ENCODE measurements at regions not wholly inside any gene's neighbourhood (a gene's known extent, or its start where the extent isn't known, plus 50 kb on each side); places are given as distances from the start of the nearest gene placed in this dataset.
"Not testable (repeated sequence)": the region's sequence is repeated elsewhere in the genome, so short reads cannot be mapped to it uniquely, and the experiment has no call there.

DNA sequence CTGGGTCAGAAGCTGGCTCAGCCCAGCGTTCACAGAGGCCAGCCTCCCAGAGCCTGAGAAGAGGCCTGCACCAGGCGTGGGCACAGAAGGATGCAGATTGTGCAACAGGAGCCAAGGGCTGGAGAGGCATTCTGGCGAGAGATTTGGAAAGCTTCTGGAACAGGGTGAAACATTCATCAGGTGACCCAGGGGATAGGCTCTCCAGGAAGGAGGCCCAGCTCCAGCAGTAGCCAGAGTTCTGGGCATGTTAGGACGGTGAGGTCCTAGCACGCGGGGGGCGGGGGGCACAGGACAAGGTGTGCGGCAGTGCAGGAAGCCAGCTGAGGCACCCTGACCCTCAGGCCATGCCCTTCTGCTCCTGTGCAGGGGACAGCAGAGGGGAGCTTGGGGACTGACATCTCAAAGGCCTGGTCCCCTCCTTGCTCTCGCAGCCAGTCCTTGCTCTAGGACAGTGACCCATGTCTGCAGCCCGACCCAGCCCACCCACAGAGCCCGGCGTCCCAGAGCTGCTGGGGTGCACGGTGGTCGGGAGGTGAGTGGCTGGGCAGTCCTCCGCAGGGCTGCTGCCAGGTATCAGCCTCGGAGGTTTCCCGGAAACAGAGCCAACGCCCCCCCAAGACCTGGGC is 111.7 kb upstream of the KLF13 start:
- H3K4me3 Mint-ChIP-seq, result peak overlapping the region; percentile 73
- ATAC-seq (replicated peaks; ENCODE audit: extremely low read depth, poor library complexity, severe bottlenecking) (no peak), DNase-seq (ENCODE audit: low spot score in 2 of 2) (no peak)
- H3K9me3 Mint-ChIP-seq, result no peaks in the 10 kb centered on the region
- peak overlapping the region; percentile 83 for H3K27ac Mint-ChIP-seq (ENCODE audit: low read depth)
- H3K4me1 Mint-ChIP-seq, result peaks cover 24% of the 10 kb centered on the region
- H3K27me3 Mint-ChIP-seq, result no peaks in the 10 kb centered on the region
- H3K36me3 Mint-ChIP-seq (ENCODE audit: insufficient read depth), result peaks cover 6% of the 10 kb centered on the region

DNA sequence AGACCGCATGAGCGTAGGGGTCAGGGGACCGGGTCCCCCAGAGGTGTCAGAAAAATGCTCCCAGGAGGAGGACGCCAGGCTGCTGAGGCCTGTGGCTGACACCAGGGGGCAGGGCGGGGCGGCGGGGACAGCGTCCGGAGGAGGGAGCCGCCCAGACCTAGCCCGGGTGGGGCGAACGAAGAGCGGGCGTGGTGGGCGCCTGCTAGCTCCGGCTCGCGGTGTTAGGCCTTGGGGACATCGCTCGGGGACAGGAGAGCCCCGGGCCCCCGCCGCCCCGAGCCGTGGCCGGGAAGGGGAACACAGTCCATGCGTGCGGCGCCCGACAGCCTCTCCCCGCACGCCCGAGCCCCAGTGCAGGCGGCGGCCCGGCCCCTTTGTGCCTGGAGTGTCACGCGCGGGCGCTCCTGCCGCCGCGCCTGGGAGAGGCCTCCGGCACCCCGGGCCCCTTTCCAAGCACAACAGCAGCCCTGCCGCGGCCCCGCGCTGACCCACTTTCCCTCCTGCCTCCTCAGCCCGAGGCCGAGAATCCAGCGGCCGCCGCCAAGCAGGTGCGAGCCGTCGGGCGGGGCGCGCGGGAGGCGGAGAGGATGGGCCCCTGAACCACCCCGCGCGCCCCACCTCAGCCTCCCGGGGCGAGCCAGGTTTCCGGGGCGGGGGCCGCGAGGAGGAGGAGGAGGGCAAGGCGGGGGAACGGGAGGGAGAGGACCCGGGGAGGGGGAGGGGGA is 111.0 kb upstream of the KLF13 start:
- Mint-ChIP-seq H3K4me1 (peaks cover 28% of the 10 kb centered on the region), H3K27ac (ENCODE audit: low read depth) (peak overlapping the region; percentile 92), H3K36me3 (ENCODE audit: insufficient read depth) (peaks cover 6% of the 10 kb centered on the region), H3K4me3 (peak overlapping the region; percentile 73), H3K27me3 (no peaks in the 10 kb centered on the region), H3K9me3 (no peaks in the 10 kb centered on the region)
- peak; percentile 74 for ATAC-seq (replicated peaks; ENCODE audit: extremely low read depth, poor library complexity, severe bottlenecking)
- DNase-seq (ENCODE audit: low spot score in 2 of 2), result peak; percentile 54 to 57

DNA sequence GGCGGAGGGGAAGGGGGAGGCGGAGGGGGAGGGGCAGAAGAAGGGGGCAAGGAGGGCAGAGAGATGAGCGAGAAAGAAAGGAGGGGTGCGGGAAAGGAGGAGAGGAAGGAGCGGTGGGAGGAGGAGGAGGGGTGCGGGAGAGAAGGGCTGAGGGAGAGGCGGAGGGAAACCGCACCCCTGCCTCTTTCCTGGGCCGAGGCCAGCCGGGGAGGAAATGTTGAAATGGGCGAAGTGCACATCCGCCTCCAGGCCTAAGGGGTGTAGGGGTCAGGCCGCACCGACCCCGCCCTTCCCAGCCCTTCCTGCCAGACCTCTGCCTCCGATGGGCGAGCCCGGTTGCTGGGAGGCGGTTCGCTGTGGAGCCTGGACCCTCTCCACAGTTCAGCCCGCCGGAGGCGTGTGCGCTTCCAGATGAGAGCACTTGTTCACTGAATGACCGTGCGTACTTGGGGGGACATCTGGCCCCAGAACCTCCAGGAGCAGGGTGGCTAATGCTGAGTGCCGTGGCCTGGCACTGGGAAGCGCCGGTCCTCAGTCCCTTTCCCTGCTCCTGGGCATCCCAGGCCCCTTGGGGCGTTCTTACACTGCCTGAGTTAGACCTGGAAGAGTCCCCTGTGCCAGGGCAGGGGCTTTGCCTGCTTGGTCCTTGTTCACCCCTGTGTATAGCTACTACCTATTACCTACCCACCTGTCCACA is 110.3 kb upstream of the KLF13 start:
- DNase-seq (ENCODE audit: low spot score in 2 of 2) (peak in 1 of 2 donors; percentile 28), ATAC-seq (replicated peaks; ENCODE audit: extremely low read depth, poor library complexity, severe bottlenecking) (peak; percentile 59)
- Mint-ChIP-seq H3K36me3 (ENCODE audit: insufficient read depth) (peaks cover 4% of the 10 kb centered on the region), H3K4me3 (peak overlapping the region; percentile 73), H3K9me3 (no peaks in the 10 kb centered on the region), H3K4me1 (peaks cover 30% of the 10 kb centered on the region), H3K27me3 (no peaks in the 10 kb centered on the region), H3K27ac (ENCODE audit: low read depth) (peak overlapping the region; percentile 92)

DNA sequence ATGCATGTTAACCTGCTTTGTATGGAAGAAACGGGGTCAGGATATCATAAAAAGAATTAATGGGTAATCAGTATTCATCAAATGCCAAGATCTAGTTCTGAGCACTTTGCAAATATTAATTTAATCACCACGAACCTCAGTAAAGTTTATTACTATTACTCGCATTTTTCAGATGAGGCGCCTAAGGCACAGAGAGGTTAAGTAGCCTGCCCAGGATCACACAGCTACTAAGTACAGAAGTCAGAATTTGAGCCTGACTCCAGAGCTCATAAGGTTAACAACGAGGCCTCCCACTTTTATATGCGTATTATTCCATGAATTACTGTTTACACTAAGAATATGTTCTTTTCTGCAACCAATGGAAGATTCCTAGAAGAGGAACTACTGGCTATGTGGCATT is 109.6 kb upstream of the KLF13 start:
- Mint-ChIP-seq H3K4me3 (peak overlapping the region; percentile 73), H3K9me3 (no peaks in the 10 kb centered on the region), H3K27ac (ENCODE audit: low read depth) (peak overlapping the region; percentile 92), H3K27me3 (no peaks in the 10 kb centered on the region), H3K36me3 (ENCODE audit: insufficient read depth) (peaks cover 4% of the 10 kb centered on the region), H3K4me1 (peaks cover 30% of the 10 kb centered on the region)
- ATAC-seq (replicated peaks; ENCODE audit: extremely low read depth, poor library complexity, severe bottlenecking), result no peak
- no peak for DNase-seq (ENCODE audit: low spot score in 2 of 2)

DNA sequence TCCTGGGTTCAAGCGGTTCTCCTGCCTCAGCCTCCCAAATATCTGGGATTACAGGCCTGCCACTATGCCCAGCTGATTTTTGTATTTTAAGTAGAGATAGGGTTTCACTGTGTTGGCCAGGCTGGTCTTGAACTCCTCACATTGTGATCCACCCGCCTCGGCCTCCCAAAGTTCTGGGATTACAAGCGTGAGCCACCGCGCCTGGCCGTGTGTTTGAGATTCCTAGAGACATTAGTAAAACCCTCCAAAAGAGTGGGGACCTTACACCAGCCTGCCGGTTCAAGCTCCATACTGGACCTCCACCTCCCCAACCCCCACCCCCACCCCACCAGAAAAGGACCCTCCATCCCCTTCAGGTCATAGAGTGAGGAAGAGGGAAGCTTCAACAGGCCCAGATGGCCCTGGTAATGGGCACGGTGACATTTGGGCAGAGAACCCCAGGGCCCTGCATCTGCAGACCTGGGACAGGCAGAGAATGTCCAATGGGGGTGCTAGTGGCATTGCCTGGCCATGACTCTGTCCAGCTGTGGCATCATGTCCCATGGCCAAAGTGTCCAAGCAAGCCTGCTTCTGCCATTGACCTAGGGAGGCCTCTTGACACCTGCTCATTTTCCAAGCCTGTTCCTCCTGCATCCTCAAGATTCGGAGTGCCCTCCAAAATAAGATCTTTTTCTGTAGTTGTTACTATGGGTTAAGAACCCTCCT is 108.9 kb upstream of the KLF13 start:
- Mint-ChIP-seq H3K9me3 (no peaks in the 10 kb centered on the region), H3K4me3 (no peak overlapping the region), H3K36me3 (ENCODE audit: insufficient read depth) (peaks cover 4% of the 10 kb centered on the region), H3K27me3 (no peaks in the 10 kb centered on the region), H3K4me1 (peaks cover 35% of the 10 kb centered on the region), H3K27ac (ENCODE audit: low read depth) (peak overlapping the region; percentile 92)
- DNase-seq (ENCODE audit: low spot score in 2 of 2), result no peak
- ATAC-seq (replicated peaks; ENCODE audit: extremely low read depth, poor library complexity, severe bottlenecking), result no peak

DNA sequence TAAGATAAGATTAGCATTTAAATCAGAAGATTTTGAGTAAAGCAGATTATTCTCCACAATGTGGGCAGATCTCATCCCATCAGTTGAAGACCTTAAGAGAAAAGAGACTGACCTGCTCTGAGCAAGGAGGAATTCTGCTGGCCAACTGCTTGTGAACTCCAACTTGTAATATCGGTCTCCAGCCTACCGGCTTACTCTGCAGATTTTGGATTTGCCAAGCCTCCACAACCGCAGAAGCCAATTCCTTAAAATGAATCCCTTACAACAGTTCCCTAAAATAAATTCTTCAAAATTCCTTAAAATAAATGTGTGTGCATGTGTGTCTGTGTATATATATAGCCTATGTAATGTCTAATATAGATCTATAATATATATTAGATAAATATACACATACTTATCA is 107.4 kb upstream of the KLF13 start:
- Mint-ChIP-seq H3K4me3 (no peak overlapping the region), H3K9me3 (no peaks in the 10 kb centered on the region), H3K27me3 (no peaks in the 10 kb centered on the region), H3K4me1 (peaks cover 45% of the 10 kb centered on the region), H3K36me3 (ENCODE audit: insufficient read depth) (peaks cover 4% of the 10 kb centered on the region), H3K27ac (ENCODE audit: low read depth) (peak overlapping the region; percentile 52)
- ATAC-seq (replicated peaks; ENCODE audit: extremely low read depth, poor library complexity, severe bottlenecking) (no peak), DNase-seq (ENCODE audit: low spot score in 2 of 2) (no peak)

DNA sequence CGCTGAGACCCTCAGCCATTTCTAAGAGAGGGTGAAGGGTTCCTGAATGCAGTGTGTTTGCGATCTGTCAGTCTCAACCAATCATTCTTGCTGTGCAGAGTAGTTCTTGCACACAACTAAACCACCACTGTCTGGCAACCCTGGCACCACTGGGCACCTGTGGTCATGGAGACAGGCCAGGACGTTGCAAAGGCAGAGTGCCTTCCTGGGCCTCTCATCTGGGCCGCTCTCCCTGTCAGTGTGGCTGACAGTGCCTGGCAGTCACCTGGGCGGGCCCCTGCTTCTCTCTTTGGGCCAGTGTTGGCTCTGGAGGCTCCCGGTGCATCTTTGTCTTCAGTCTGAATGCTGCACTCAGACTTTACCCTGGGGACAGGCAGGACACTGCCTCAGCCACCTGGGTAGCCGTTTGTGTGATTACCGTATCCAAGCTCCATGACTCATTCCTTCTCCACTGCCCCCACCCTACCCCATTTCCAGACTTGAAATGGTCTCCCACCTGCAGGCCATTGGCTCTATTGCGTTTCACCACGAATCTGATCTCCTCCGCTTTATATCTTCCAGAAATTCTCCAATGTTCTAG is 104.6 kb upstream of the KLF13 start:
- Mint-ChIP-seq H3K27me3 (no peaks in the 10 kb centered on the region), H3K4me1 (peaks cover 34% of the 10 kb centered on the region), H3K9me3 (no peaks in the 10 kb centered on the region), H3K27ac (ENCODE audit: low read depth) (peak overlapping the region; percentile 45), H3K4me3 (no peak overlapping the region), H3K36me3 (ENCODE audit: insufficient read depth) (no peaks in the 10 kb centered on the region)
- DNase-seq (ENCODE audit: low spot score in 2 of 2) (no peak), ATAC-seq (replicated peaks; ENCODE audit: extremely low read depth, poor library complexity, severe bottlenecking) (no peak)

DNA sequence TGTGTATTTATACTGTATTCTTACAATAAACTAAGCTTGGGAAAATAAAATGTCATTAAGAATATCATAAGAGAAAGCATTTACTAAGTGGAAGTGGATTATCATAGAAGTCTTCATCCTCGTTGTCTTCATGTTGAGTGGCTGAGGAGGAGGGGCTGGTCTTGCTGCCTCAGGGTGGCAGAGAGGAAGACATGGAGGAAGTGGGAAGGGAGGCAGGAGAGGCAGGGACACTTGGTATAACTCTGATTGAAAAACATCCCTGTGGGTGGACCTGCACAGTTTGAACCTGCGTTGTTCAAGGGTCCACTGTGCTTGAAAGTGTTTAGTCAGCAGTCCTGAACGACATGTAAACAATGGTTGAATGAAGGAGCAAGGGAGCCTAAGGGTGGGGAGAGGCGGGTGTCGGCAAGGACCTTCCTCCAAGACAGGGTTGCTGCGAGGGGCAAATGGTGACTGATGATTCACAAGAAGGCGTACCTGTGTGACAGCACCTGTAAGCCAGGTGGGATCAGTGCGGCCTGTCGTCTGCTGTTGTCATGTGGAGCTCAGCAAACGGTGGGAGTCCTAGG is 103.8 kb upstream of the KLF13 start:
- no peak overlapping the region for H3K4me3 Mint-ChIP-seq
- no peaks in the 10 kb centered on the region for H3K9me3 Mint-ChIP-seq
- H3K27ac Mint-ChIP-seq (ENCODE audit: low read depth), result peak overlapping the region; percentile 45
- H3K36me3 Mint-ChIP-seq (ENCODE audit: insufficient read depth), result no peaks in the 10 kb centered on the region
- peaks cover 33% of the 10 kb centered on the region for H3K4me1 Mint-ChIP-seq
- no peak for ATAC-seq (replicated peaks; ENCODE audit: extremely low read depth, poor library complexity, severe bottlenecking)
- H3K27me3 Mint-ChIP-seq, result no peaks in the 10 kb centered on the region
- no peak for DNase-seq (ENCODE audit: low spot score in 2 of 2)

DNA sequence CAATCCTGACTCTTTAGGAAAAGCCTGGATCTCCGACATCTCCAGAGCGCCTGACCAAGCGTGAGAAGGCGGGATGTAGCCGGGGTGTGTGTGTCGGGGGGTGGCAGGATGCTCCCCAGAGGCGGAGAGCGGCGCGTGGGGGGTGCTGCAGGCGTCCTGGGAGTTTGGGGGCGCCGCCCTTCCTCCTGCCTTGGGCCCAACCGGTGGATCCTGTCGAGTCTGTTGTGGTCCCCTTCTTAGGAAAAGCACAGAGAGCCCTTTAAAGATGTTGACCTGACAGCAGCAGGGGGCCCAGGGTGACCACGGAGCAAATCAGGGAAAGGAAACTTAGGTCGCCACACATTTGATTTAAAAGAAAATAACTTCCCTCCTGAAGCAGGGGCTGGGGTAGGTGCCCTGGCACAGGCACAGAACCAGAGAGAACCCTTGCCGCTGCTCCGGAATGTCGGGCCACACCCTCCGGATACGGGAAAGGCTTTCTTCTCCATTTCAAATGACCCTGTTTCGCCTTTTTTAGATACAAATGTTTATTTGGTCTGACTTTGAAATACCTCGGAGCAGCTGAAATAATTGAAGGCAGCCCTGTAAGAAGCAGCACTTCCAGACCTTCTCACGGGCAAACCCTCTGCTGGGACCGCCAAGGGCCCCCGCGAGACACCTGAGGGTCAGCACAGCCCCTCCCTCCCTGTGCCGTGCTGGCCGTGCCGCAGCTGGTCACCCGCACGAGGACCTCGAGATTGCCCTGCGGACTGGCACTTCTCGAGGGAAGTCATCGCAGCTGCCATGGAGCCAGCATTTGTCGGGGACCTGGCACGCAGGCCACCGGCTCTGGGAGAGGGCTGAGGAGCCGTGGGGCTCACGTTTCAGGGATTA is 102.9 kb upstream of the KLF13 start:
- ATAC-seq (replicated peaks; ENCODE audit: extremely low read depth, poor library complexity, severe bottlenecking) (no peak), DNase-seq (ENCODE audit: low spot score in 2 of 2) (no peak)
- Mint-ChIP-seq H3K27me3 (no peaks in the 10 kb centered on the region), H3K36me3 (ENCODE audit: insufficient read depth) (no peaks in the 10 kb centered on the region), H3K4me1 (peaks cover 25% of the 10 kb centered on the region), H3K4me3 (no peak overlapping the region), H3K9me3 (no peaks in the 10 kb centered on the region), H3K27ac (ENCODE audit: low read depth) (no peak overlapping the region)

DNA sequence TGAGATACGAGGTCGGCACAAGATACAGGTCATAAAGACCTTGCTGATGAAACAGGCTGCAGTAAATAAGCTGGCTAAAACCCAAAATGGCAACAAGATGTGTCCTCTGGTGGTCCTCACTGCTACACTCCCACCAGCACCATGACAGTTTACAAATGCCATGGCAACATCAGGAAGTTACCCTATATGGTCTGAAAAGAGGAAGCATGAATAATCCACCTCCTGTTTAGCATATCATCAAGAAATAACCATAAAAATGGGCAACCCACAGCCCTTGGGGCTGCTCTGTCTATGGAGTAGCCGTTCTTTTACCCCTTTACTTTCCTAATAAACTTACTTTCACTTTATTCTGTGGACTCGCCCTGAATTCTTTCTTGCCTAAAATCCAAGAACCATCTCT is 102.0 kb upstream of the KLF13 start:
- H3K9me3 Mint-ChIP-seq; H3K36me3 Mint-ChIP-seq (ENCODE audit: insufficient read depth); H3K4me3 Mint-ChIP-seq; H3K27me3 Mint-ChIP-seq; DNase-seq (ENCODE audit: low spot score in 2 of 2); ATAC-seq (replicated peaks; ENCODE audit: extremely low read depth, poor library complexity, severe bottlenecking); H3K27ac Mint-ChIP-seq (ENCODE audit: low read depth): not testable (repeated sequence)
- peaks cover 25% of the 10 kb centered on the region for H3K4me1 Mint-ChIP-seq

DNA sequence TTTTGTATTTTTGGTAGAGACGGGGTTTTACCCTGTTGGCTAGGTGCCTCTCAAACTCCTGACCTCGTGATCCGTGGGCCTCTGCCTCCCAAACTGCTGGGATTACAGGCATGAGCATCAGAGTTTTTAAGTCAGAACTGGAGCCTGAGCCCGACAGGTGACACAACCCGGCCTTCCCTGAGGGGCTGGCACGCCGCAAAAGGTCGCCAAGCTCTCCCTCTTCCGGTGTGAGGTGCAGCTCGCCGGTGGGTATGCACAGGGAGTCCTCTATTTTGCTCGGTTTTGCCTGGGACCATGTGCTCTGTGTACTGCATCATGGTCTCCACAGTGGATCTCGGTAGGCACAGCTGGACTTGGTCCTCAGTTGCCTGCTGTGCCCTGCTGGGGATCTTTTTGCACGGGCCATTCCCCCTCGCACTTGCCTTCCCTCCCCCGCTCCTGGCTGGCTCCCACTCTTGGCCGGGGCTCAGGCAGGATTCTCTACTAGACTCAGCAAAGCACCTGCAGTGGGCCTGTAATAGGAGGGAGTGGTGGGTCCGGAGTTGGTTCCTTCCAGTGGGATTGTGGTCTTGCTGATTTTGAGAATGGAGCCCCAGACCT is 101.2 kb upstream of the KLF13 start:
- H3K4me1 Mint-ChIP-seq, result peaks cover 22% of the 10 kb centered on the region
- H3K27me3 Mint-ChIP-seq, result no peaks in the 10 kb centered on the region
- no peak overlapping the region for H3K4me3 Mint-ChIP-seq
- H3K36me3 Mint-ChIP-seq (ENCODE audit: insufficient read depth), result no peaks in the 10 kb centered on the region
- H3K27ac Mint-ChIP-seq (ENCODE audit: low read depth), result no peak overlapping the region
- no peak for ATAC-seq (replicated peaks; ENCODE audit: extremely low read depth, poor library complexity, severe bottlenecking)
- no peaks in the 10 kb centered on the region for H3K9me3 Mint-ChIP-seq
- DNase-seq (ENCODE audit: low spot score in 2 of 2), result no peak
